GM21576 (cell line): ENCODE measurements at regions not wholly inside any gene's neighbourhood (a gene's known extent, or its start where the extent isn't known, plus 50 kb on each side); places are given as distances from the start of the nearest gene placed in this dataset.
"Not testable (repeated sequence)": the region's sequence is repeated elsewhere in the genome, so short reads cannot be mapped to it uniquely, and the experiment has no call there.

ENCODE experiments used
- ATAC-seq: cut with Tn5 transposase; IDR thresholded peaks from one replicate; pipeline ENCODE4 v1.9.1; 2021; ENCODE audit warnings: mild to moderate bottlenecking, moderate library complexity; ENCODE audit not compliant: unreplicated experiment

GRCh38 chr5:138649316-138649720, 74.1 kb upstream of the HSPA9 start:
- ATAC-seq = no peak

- no peak for ATAC-seq
Observed at GRCh38 chr5:138648841-138649240, 73.6 kb upstream of the HSPA9 start.

GRCh38 chr5:138647794-138648410, 72.7 kb upstream of the HSPA9 start:
- ATAC-seq = no peak

- ATAC-seq = no peak
Observed at GRCh38 chr5:138647261-138647788, 72.1 kb upstream of the HSPA9 start.

GRCh38 chr5:138646671-138647070, 71.5 kb upstream of the HSPA9 start:
- ATAC-seq = no peak

GRCh38 chr5:138645778-138646575, 70.8 kb upstream of the HSPA9 start:
- ATAC-seq = no peak

- no peak for ATAC-seq
Observed at GRCh38 chr5:138643040-138643791, 68.0 kb upstream of the HSPA9 start.

GRCh38 chr5:138641547-138642298, 66.5 kb upstream of the HSPA9 start:
- ATAC-seq = no peak

- ATAC-seq = no peak
Observed at GRCh38 chr5:138640646-138641254, 65.5 kb upstream of the HSPA9 start.

- no peak for ATAC-seq
Observed at GRCh38 chr5:138640138-138640537, 64.9 kb upstream of the HSPA9 start.

GRCh38 chr5:138639326-138639725, 64.1 kb upstream of the HSPA9 start:
- no peak for ATAC-seq

GRCh38 chr5:138637256-138637655, 62.1 kb upstream of the HSPA9 start:
- ATAC-seq = no peak

GRCh38 chr5:138636398-138636944, 61.3 kb upstream of the HSPA9 start:
- ATAC-seq = no peak

GRCh38 chr5:138635708-138636107, 60.5 kb upstream of the HSPA9 start:
- no peak for ATAC-seq

- no peak for ATAC-seq
Observed at GRCh38 chr5:138635265-138635664, 60.1 kb upstream of the HSPA9 start.

- ATAC-seq = not testable (repeated sequence)
Observed at GRCh38 chr5:138634804-138635203, 59.6 kb upstream of the HSPA9 start.

- no peak for ATAC-seq
Observed at GRCh38 chr5:138632900-138633489, 57.8 kb upstream of the HSPA9 start.

- no peak for ATAC-seq
Observed at GRCh38 chr5:138631096-138631928, 56.1 kb upstream of the HSPA9 start.

- ATAC-seq = no peak
Observed at GRCh38 chr5:138629392-138629791, 54.2 kb upstream of the HSPA9 start.
